Activated CD8-positive, alpha-beta memory T cell treated with anti-CD3 and anti-CD28 coated beads, Interleukin-2, amount 50 U/mL, for 24 hours (primary cell): ENCODE measurements at regions not wholly inside any gene's neighbourhood (a gene's known extent, or its start where the extent isn't known, plus 50 kb on each side); places are given as distances from the start of the nearest gene placed in this dataset.

ENCODE experiments used
- DNase-seq: peaks from one replicate; pipeline ENCODE4 v3.0.0-alpha.2; 2020; ENCODE audit errors: extremely low read depth

- DNase-seq: no peak
Measured at GRCh38 chr7:36096460-36097095, 56.5 kb upstream of the EEPD1 start.

- no peak for DNase-seq
Measured at GRCh38 chr7:36098096-36098495, 55.0 kb upstream of the EEPD1 start.

- no peak for DNase-seq
Measured at GRCh38 chr7:36100226-36100625, 52.8 kb upstream of the EEPD1 start.

GRCh38 chr7:36100634-36101033, 52.4 kb upstream of the EEPD1 start:
- DNase-seq: no peak
